Stimulated activated CD4-positive, alpha-beta T cell treated with anti-CD3 and anti-CD28 coated beads, Interleukin-4, amount 100 ng/mL, for 24 hours (primary cell): ENCODE measurements at regions not wholly inside any gene's neighbourhood (a gene's known extent, or its start where the extent isn't known, plus 50 kb on each side); places are given as distances from the start of the nearest gene placed in this dataset.
"Not testable (repeated sequence)": the region's sequence is repeated elsewhere in the genome, so short reads cannot be mapped to it uniquely, and the experiment has no call there.

Source experiments
- DNase-seq: peaks from one replicate; pipeline ENCODE4 v3.0.0-alpha.2; 2020

DNA sequence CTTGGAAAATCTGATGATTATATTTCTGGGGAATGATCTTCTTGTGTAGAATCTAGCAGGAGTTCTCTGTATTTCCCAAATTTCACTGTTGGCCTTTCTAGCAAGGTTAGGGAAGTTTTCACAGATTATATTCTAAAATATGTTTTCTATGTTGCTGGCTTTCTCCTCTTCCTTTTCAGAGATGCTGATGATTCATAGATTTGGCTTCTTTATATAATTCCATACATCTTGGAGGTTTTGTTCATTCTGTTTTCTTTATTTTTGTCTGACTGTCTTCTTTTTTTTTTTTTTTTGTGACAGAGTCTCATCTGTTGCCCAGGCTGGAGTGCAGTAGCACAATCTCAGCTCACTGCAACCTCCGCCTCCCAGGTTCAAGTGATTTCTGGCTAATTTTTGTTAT is 957.9 kb upstream of the SLIT2 start:
- no peak for DNase-seq

DNA sequence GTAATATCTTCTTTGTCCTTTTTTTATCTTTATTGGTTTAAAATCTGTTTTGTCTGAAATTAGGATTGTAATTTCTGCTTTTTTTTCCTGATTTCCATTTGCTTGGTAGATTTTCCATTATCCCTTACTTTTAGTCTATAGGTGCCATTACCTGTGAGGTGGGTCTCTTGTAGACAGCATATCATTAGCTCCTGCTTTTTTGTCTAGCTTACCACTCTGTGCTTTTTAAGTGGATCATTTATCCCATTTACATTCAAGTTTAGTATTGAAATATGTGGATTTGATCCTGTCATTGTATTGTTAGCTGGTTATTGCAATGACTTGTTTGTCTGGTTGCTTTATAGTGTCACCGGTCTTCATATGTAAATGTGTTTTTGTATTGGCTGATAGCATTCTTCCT is 958.6 kb upstream of the SLIT2 start:
- DNase-seq = no peak

DNA sequence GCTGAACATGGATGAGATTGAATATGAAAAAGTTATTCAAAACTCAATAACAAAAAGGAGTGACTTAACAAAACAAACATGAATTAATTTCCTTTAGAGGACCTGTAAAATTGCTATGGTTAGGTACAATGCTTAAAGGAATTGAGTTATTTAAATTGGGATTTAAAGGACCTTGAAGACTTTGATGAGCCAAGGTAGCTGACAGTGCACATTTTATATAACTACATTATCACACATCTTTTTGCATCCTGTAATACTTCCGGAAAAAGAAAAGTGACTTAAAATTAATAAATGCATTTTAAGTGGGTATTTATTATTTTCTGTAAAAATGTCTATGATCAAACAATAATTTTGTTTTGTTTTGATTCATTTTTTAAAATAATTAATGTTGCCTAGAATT is 964.8 kb upstream of the SLIT2 start:
- DNase-seq = no peak

DNA sequence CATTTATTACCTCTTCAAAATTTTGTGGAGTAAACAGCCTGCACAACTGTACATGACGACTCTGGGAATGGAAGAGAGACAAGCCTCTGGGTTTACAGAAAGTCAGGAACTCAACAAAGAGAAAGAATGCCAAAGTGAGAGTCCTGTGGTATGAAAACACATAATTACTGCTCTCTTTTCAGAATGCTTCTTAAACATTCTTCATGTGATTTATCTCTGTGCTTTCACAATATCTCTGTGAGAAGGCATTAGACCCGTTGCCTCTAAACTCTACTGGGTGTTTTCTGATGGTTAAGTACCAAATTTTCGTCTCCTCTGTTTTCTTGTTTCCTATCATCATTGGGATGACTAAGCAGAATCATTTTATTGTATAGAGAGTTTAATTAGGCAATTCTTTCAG is 966.6 kb upstream of the SLIT2 start:
- no peak for DNase-seq

DNA sequence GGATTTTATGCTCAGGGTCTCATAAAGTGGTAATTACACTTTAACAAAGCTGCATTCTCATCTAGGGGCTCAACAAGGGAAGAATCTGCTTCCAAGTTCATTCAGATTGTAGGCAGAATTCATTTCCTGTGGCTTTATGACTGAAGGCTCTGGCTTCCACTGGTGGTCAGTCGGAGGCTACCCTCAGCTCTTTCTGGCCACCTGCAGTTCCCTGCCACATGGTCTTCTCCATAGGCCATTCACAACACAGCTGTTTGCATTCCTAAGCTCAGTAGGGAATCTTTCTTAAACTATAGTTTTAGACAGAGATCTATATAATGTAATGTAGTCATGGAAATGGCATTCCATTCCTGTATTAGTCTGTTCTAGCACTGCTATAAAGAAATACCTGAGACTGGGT is 973.0 kb upstream of the SLIT2 start:
- DNase-seq = no peak

DNA sequence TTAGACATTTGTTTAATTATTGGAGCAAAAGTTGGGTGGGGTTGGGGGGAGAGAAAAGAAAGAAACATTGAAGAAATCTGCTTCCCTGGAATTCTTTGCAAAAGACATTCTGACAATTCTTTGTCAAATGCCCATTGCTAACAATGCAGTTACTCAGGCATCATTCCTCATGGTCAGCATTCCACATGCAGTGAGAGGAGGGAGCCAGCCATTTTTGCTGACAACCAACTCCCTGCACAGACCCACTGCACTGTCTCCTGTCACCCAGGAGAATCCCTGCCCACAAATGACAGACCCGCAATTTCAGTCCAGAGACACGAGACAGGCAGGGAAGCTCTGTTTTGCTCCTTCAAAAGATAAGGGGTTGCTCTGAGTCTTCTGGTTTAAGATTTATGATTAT is 985.1 kb upstream of the SLIT2 start:
- no peak for DNase-seq

DNA sequence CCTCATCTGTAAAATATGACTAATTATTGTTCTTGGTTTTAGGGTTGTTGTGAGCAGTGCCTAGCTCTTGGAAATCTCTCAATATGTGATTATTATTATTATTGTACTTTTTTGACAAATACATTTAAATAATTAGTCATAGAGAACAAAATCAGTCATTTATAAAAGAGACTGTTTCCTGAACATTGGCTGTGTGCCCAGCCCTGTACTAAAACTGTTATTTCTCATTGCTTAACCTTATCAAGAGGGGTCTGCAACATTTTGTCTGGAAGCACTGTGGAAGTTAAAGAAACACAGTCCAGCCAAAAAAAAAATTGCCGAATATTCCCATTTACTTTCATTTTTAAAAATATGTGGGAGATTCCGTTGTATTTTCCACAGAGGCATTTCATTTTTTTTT is 989.2 kb upstream of the SLIT2 start:
- no peak for DNase-seq

DNA sequence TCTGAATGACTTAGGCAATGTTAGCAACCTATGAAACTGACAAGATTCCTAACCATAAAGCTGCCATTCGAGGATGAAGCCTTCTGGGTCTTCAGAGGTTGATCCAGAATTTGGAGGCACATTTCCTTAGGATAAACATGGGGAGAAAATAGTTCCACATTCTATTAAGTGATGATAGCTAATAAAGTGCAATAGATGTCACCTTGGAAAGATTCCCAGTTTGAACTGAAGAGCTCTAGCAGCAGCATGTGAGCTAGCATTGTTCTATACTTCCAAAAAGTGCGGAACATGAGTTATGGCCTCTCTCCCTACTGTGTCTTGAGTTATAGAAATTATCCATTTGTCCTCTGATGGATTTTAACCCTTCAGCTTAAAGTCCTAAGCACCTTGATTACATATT is 991.4 kb upstream of the SLIT2 start:
- DNase-seq = no peak

DNA sequence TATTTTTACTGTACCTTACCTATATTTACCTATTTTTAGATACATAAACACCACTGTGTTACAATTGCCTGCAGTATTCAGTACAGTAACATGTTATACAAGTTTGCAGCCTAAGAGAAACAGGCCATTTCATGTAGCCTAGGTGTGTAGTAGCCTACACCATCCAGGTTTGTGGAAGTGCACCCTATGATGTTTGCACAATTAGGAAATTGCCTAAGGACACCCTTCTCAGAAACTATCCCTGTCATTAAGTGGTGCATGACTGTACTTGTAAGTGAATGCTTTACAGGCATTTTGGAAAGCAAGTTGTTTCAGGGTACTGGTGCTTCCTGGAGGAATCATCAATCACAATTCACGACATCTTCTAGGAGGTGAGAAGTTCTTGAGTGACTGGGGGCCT is 991.8 kb upstream of the SLIT2 start:
- DNase-seq = no peak

DNA sequence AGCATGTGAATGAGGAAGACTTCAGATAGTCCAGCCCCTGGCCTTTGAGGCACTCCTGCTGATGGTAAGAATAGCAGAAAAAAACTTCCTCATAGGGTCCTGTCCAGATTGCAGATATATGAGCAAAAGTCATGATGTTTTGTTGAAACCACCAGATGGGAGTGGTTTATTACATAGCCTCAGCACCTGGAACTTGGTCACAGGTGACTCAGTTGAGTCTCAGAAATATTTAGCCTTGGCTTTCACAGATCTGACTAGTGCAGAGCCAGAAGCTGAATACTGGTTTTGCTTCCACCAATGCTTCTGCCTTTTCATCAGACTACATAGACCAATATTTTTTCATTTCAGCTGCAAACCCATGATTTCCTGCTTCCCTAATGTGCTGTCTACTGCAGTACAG is 994.9 kb upstream of the SLIT2 start:
- DNase-seq = no peak

DNA sequence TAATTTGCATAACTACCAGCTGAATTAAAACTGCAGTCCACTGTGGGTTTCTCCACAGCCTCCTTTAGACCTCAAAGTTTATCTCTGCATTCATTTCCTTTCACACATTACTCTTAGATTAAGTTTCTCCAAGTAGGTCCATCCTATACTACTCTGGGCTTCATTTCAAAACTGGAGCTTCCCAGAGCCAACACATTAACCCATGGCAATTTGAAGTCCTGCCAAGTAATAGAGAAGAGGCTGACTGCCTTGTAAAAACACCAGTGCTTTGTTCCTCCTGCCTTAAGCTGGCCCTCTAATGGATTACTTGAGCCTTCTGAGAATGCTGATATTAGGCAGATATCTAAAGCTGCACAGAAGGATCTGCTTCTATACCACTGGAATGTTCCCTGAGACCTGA is 997.2 kb upstream of the SLIT2 start:
- no peak for DNase-seq

DNA sequence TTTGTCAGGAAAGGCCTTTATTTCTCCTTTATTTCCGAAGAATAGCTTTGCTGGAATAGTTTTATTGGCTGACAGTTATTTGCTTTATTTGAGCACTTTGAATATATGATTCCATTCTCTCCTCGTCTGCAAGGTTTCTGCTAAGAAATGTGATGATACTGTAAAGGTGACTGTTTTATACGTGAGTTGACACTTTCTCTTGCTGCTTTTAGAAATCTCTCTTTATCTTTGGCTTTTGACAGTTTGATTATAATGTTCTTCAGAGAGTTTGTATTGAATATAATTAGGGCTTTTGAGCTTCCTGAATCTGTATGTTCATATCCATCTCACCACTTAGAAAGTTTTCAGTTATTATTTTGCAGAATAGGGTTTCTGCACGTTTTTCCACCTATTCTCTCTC is 1003.7 kb upstream of the SLIT2 start:
- no peak for DNase-seq

DNA sequence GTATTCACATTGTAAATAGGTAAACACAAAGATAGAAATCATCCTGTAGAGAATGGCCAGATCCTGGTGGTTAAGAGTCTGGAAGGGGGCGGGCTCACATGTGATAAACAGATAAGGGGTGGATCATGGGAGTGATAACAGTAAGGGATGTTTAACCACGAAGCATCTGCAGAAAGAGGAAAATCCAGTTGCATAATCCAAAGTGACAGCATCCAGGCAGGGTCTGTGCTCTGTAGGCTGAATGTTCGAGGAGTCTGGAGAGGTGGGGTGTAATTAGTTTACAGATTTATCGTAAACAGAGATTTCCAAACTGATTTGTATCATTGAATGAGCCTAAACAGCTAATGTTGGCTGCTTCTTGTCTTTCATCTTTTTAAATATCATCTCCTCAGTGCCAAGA is 1009.8 kb upstream of the SLIT2 start:
- DNase-seq = no peak

DNA sequence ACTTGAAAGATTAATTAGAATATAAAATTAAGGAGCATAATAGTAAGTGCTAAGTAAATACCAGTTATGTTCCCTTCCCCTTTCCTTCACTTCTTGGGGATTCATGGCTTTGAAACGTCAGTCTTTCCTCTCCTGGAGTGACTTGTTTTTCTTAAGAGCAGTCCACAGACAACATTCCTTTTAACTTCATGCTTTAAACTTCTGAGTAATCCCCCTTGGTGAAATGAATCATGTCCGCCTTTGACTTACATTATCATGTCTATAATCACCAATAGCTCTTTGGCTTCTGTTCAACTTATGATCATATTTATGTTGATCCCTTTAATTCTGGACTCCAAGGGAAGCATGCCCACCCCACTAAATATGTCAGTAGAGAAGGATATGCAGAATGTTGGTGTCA is 1012.1 kb upstream of the SLIT2 start:
- no peak for DNase-seq

DNA sequence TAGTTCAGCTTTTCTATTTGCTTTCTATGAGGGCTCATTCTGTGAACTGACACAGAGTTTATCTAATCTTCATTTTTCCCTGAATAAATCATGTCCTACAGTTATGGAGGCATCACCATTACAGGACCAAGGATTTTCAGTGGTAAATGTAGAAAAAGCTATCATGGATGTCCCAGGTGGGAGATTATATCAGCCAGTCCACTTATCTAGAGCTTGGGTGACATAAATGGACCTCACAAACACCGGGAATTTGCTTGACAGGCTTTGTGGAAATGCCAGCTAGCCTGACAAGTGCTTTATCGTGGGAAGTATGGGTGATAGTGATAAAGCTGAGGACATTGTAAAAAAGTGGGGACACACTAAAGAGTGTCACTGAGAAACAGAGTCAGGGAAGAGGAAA is 1015.2 kb upstream of the SLIT2 start:
- DNase-seq = no peak

DNA sequence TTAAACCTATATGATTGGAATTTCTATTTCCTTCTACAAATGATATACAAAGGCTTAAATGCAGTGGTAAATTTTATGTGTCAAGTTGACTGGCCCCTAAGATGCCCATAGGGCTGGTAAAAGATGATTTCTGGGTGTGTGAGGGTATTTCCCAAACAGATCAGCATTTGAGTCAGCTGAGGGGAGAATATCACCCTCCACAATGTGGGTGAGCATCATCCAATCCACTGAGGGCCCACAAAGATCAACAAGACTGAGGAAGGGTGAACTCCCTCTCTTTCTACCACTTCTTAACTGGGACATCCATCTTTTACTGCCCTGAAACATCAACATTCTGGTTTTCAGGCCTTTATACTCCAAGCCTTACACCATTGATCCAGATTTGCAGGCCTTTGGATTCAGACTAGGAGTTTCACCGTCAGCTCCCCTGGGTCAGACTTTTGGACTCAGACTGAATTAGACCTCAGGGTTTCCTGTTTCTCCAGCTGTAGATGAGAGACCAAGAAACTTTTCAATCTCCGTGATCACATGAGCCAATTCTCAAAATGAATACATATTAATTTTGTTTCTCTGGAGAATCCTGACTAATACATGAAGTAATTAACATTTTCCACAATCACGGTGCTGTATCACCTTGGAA is 1020.7 kb upstream of the SLIT2 start:
- DNase-seq = no peak

DNA sequence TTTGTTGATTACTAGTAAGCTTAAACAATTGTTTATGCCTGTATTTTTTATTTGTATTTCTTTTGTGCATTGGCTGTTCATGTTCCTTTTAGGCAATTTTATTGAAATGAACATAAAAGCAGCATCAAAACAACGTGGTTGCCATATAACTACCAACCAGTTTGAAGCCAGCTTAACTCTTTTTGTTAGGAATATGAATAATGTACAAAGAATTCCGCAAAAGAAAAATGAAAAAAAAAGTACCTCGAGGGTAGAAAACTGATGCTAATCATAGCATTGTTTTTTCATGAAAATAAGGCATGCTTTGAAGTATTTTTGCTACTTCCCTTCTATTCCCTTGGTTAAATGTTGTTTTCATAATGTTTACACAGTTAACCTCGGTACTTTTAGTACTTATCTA is 1024.0 kb upstream of the SLIT2 start:
- DNase-seq = no peak

DNA sequence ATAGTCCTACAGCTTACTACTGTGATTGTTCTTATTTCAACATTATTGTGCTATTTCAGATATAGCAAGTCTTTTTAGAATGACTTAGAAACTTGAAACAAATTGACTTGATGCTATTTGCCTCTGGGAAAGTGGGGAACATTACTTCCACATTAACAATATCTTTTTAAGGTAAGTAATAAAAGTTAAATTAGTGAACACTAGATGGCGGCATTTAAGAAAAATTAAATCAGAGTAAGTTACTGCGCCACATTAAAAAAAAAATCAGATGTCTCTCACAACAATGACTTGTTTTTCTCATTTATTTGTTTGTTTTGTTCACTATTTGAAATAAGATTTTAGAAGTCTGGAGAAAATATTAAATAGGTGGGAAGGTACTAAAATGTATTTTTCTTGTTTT is 1026.9 kb upstream of the SLIT2 start:
- DNase-seq = no peak

DNA sequence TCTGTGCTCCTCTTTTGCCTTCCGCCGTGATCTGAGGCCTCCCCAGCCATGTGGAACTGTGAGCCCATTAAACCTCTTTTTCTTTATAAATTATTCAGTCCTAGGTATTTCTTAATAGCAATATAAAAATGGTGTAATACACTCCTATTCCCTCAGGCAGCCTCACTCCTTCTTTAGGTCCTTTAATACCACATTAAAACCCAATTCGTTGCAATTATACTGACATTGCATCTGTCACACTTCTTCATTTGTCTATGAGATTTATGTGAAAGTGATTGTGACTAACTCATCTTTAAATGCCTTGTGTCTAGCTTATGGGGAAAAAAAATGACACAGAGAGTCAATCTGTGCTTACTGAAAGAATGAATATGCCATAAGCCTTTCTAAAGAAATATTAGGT is 1035.2 kb upstream of the SLIT2 start:
- no peak for DNase-seq

DNA sequence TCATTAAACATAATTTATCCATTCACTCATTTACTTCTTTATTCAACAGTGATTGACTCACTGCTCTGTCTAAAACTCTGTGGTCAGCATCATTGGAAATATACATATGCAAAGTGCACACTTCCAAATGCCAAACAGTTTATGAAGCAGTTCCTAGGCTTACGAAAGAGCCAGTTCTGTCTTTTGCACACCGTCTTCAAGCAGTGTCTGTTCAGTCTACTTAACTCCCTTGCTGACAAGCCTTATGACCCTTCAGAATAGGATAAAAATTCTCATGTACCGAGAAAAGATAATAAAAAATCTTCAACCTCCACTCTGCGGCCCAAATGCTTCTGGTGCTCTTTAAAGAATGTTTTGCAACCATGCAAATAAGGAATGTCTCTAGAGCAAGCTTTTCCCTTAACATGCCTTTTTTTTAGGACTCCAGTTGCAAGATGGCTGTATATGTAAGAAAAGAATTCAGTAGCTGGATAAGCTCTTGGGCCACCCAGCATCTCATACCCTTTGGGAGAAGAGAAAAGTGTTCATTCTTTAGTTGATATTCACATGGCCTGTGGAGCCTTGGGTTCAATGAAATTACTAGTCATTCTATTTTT is 1037.0 kb upstream of the SLIT2 start:
- no peak for DNase-seq

DNA sequence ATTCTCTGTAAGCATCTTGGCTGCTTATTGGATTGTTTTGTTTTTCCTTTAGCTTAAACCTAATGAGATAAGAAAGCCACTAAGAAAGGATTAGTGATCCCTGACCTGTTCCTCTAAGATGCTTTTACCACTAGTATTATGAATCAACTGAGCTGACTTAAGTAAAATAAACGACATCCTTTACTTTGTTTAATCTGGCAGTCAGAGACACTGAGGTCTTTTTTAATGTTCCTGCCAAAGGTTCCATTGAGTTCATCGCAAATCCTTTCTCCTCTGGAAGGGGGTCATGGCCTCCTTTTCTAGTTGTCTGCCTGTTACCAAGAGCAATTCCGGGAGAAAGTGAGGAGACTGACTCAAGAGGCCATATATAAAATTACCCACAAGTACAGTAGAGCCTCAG is 1038.3 kb upstream of the SLIT2 start:
- DNase-seq = no peak

DNA sequence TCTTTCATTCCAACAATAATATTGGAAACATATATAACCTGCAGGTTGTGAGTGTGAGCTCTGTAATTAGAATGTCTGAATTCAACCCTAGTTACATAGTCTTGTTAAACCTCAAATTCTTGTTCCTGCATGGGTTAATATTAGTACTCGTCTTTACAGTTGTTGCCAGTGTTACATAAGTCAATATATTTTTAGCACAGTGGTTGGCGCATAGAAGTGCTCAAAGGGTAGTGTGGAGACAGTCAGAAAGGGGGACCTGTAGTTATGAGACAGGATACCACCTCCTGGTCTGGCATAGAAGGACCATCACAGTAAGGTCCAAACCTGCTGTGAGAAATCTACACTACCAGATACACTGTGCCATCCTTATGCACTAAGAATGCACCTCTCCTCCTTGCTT is 1045.9 kb upstream of the SLIT2 start:
- DNase-seq = no peak

DNA sequence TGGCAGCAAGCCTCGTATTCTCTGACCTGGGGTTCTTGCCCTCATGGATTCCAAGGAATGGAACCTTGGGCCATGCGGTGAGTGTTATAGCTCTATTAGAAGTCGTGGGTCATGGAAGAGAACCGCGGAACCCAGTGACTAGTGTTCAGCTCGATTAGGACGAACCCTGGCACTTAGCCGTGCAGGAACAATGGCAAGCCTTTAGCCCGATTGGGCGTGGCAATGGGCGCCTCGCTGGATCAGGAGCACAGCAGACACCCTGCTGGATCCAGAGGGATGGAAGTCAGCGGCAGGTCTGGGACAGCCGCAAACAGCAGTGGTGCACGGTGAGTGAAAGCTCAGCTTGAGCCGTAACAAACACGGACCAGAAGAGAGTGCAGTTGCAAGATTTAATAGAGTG is 1053.9 kb upstream of the SLIT2 start:
- not testable (repeated sequence) for DNase-seq

DNA sequence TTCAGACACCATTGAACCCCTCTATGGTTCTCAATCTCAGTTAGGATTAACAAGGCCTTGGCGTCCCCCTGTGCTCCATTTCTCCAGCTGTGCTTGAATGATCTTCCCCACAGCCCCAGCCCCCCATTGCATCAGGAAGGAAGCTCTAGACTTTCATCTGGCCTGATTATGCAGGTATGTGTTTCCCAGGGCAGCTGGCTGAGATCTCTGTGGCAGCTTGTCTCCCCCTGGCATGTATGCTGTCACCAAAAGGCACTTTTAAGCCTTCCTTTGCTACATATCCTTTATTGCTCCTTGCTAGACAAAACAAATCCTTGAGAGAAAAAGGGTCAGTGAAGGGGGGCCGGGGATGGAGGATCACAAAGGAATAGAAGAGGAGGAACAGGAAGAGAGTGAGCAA is 1056.0 kb upstream of the SLIT2 start:
- DNase-seq = no peak

DNA sequence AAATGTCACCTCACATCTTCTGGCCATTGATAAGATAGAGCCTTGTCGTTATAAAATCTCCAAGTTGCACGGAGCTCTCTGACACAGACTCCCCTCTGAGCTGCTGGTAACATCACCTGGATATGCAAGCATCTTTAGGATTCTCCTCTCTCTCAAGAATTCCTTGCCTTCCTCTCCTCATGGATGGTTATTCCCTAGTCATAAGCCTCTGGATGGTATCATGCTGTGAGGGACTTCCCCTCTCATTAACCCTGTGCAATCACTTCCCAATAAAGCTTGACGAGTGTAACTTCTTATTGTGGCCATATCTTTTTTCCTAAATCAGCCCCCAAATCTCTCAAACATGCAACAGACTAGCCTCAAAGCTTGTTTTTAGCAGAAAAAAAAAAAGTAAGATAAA is 1057.0 kb upstream of the SLIT2 start:
- DNase-seq = no peak
